Pons (tissue), 1 donor: ENCODE measurements at regions not wholly inside any gene's neighbourhood (a gene's known extent, or its start where the extent isn't known, plus 50 kb on each side); places are given as distances from the start of the nearest gene placed in this dataset.
"Not testable (repeated sequence)": the region's sequence is repeated elsewhere in the genome, so short reads cannot be mapped to it uniquely, and the experiment has no call there.

Source experiments
- DNase-seq: peaks from one replicate; pipeline ENCODE4 v3.0.0-alpha.2; 2016; ENCODE audit warnings: low spot score

GRCh38 chr12:93080452-93080851 is 151.4 kb upstream of the EEA1 start:
- no peak for DNase-seq

GRCh38 chr12:93080994-93081809 is 152.1 kb upstream of the EEA1 start:
- no peak for DNase-seq

GRCh38 chr12:93081810-93082165 is 152.7 kb upstream of the EEA1 start:
- no peak for DNase-seq

GRCh38 chr12:93085383-93086287 is 156.5 kb upstream of the EEA1 start:
- no peak for DNase-seq

GRCh38 chr12:93086288-93086727 is 157.2 kb upstream of the EEA1 start:
- DNase-seq, result no peak

- no peak for DNase-seq
Measured at GRCh38 chr12:93087840-93088610, 158.9 kb upstream of the EEA1 start.

- no peak for DNase-seq
Measured at GRCh38 chr12:93089805-93090569, 160.9 kb upstream of the EEA1 start.

GRCh38 chr12:93090731-93091172 is 161.7 kb upstream of the EEA1 start:
- no peak for DNase-seq

- no peak for DNase-seq
Measured at GRCh38 chr12:93091886-93092648, 163.0 kb upstream of the EEA1 start.

GRCh38 chr12:93092649-93092945 is 163.5 kb upstream of the EEA1 start:
- no peak for DNase-seq

GRCh38 chr12:93093243-93093642 is 164.1 kb upstream of the EEA1 start:
- no peak for DNase-seq

GRCh38 chr12:93094222-93094621 is 165.1 kb upstream of the EEA1 start:
- DNase-seq, result not testable (repeated sequence)

GRCh38 chr12:93094988-93095737 is 166.1 kb upstream of the EEA1 start:
- DNase-seq, result no peak

GRCh38 chr12:93097417-93097816 is 168.3 kb upstream of the EEA1 start:
- no peak for DNase-seq

- DNase-seq, result peak; percentile 70
Measured at GRCh38 chr12:93098077-93098476, 169.0 kb upstream of the EEA1 start.

- DNase-seq, result no peak
Measured at GRCh38 chr12:93099792-93100191, 170.7 kb upstream of the EEA1 start.

GRCh38 chr12:93100610-93101009 is 171.5 kb upstream of the EEA1 start:
- DNase-seq, result no peak

GRCh38 chr12:93101367-93101766 is 172.3 kb upstream of the EEA1 start:
- DNase-seq, result no peak

GRCh38 chr12:93102312-93102711 is 173.2 kb upstream of the EEA1 start:
- no peak for DNase-seq

- no peak for DNase-seq
Measured at GRCh38 chr12:93102744-93103143, 173.6 kb upstream of the EEA1 start.
